ENCODE measurements at regions not wholly inside any gene's neighbourhood (a gene's known extent, or its start where the extent isn't known, plus 50 kb on each side); places are given as distances from the start of the nearest gene placed in this dataset.

GRCh38 chr15:38954090-38954489 is 389.5 kb upstream of the RASGRP1 start:
- H3K9me2 ChIP-seq (ENCODE audit: low read depth, low read length), result no peaks in the 10 kb centered on the region
- H3K4me2 ChIP-seq (ENCODE audit: low read length), result no peak overlapping the region
- H3K4me1 ChIP-seq (ENCODE audit: insufficient read depth, low read length, severe bottlenecking), result no peaks in the 10 kb centered on the region
- no peaks in the 10 kb centered on the region for H3K79me2 ChIP-seq (ENCODE audit: insufficient read depth, low read length)
- no peaks in the 10 kb centered on the region for H3K27me3 ChIP-seq (ENCODE audit: insufficient read depth, low read length)
- no peaks in the 10 kb centered on the region for H3K36me3 ChIP-seq (ENCODE audit: insufficient read depth, low read length)
- no peaks in the 10 kb centered on the region for H3F3A ChIP-seq (ENCODE audit: insufficient read depth, low read length)
- H3K4me3 ChIP-seq (ENCODE audit: low read depth, low read length, poor library complexity, severe bottlenecking), result no peak overlapping the region
- no peak overlapping the region for H3K27ac ChIP-seq (ENCODE audit: low read depth, low read length, poor library complexity, severe bottlenecking)
- no peak overlapping the region for H3K9ac ChIP-seq (ENCODE audit: low read length)
- H4K20me1 ChIP-seq (ENCODE audit: insufficient read depth, low read length), result no peaks in the 10 kb centered on the region
- H2AFZ ChIP-seq (ENCODE audit: low read length), result no peak overlapping the region
- H3K9me3 ChIP-seq (ENCODE audit: low read length), result no peaks in the 10 kb centered on the region
- TF ChIP-seq CTCF (IDR thresholded peaks at IDR 0.05; ENCODE audit: low read length), result no peak
- TF ChIP-seq EZH2 (IDR thresholded peaks at IDR 0.05; ENCODE audit: borderline replicate concordance, low read length), result no peak

- Histone ChIP-seq H3K9me3 (ENCODE audit: low read length) (no peaks in the 10 kb centered on the region), H3K27me3 (ENCODE audit: insufficient read depth, low read length) (no peaks in the 10 kb centered on the region), H3K9ac (ENCODE audit: low read length) (no peak overlapping the region), H4K20me1 (ENCODE audit: insufficient read depth, low read length) (no peaks in the 10 kb centered on the region), H3K4me3 (ENCODE audit: low read depth, low read length, poor library complexity, severe bottlenecking) (no peak overlapping the region), H3K9me2 (ENCODE audit: low read depth, low read length) (no peaks in the 10 kb centered on the region), H3K79me2 (ENCODE audit: insufficient read depth, low read length) (no peaks in the 10 kb centered on the region), H2AFZ (ENCODE audit: low read length) (no peak overlapping the region), H3K36me3 (ENCODE audit: insufficient read depth, low read length) (no peaks in the 10 kb centered on the region), H3K27ac (ENCODE audit: low read depth, low read length, poor library complexity, severe bottlenecking) (no peak overlapping the region), H3F3A (ENCODE audit: insufficient read depth, low read length) (no peaks in the 10 kb centered on the region), H3K4me2 (ENCODE audit: low read length) (no peak overlapping the region), H3K4me1 (ENCODE audit: insufficient read depth, low read length, severe bottlenecking) (no peaks in the 10 kb centered on the region)
- TF ChIP-seq EZH2 (IDR thresholded peaks at IDR 0.05; ENCODE audit: borderline replicate concordance, low read length), result no peak
- no peak for TF ChIP-seq CTCF (IDR thresholded peaks at IDR 0.05; ENCODE audit: low read length)
Measured at GRCh38 chr15:38961456-38961855, 396.8 kb upstream of the RASGRP1 start.

GRCh38 chr15:38961931-38962330 is 397.3 kb upstream of the RASGRP1 start:
- no peaks in the 10 kb centered on the region for H3K9me2 ChIP-seq (ENCODE audit: low read depth, low read length)
- TF ChIP-seq CTCF (IDR thresholded peaks at IDR 0.05; ENCODE audit: low read length) (no peak), EZH2 (IDR thresholded peaks at IDR 0.05; ENCODE audit: borderline replicate concordance, low read length) (no peak)
- no peaks in the 10 kb centered on the region for H3K4me1 ChIP-seq (ENCODE audit: insufficient read depth, low read length, severe bottlenecking)
- H4K20me1 ChIP-seq (ENCODE audit: insufficient read depth, low read length), result no peaks in the 10 kb centered on the region
- no peaks in the 10 kb centered on the region for H3K27me3 ChIP-seq (ENCODE audit: insufficient read depth, low read length)
- no peak overlapping the region for H3K9ac ChIP-seq (ENCODE audit: low read length)
- H3K4me3 ChIP-seq (ENCODE audit: low read depth, low read length, poor library complexity, severe bottlenecking), result no peak overlapping the region
- no peak overlapping the region for H3K27ac ChIP-seq (ENCODE audit: low read depth, low read length, poor library complexity, severe bottlenecking)
- no peak overlapping the region for H2AFZ ChIP-seq (ENCODE audit: low read length)
- H3K36me3 ChIP-seq (ENCODE audit: insufficient read depth, low read length), result no peaks in the 10 kb centered on the region
- no peaks in the 10 kb centered on the region for H3F3A ChIP-seq (ENCODE audit: insufficient read depth, low read length)
- no peaks in the 10 kb centered on the region for H3K9me3 ChIP-seq (ENCODE audit: low read length)
- H3K4me2 ChIP-seq (ENCODE audit: low read length), result no peak overlapping the region
- H3K79me2 ChIP-seq (ENCODE audit: insufficient read depth, low read length), result no peaks in the 10 kb centered on the region
